GM23338 (cell line): ENCODE measurements at regions not wholly inside any gene's neighbourhood (a gene's known extent, or its start where the extent isn't known, plus 50 kb on each side); places are given as distances from the start of the nearest gene placed in this dataset.

Source experiments
- ATAC-seq: fragments of 200-7000 bp; cut with Tn5 transposase; 3 replicates; pipeline ENCODE4 v1.9.1; 2020
- DNase-seq: peaks from one replicate; pipeline ENCODE4 v3.0.0-alpha.2; 2015; ENCODE audit warnings: low spot score
- H2AFZ ChIP-seq: fragments of 200-600 bp; sonication (generic); 2 replicates; pipeline ENCODE4 v1.8.0; 2016; ENCODE audit warnings: antibody characterized with exemption, mild to moderate bottlenecking, moderate library complexity
- H3F3A ChIP-seq: fragments of 200-600 bp; sonication (generic); replicated peaks from 2 replicates; pipeline ENCODE4 v1.8.0; 2017; ENCODE audit warnings: antibody characterized with exemption, mixed run types, low read depth
- H3K27ac ChIP-seq: fragments of 200-600 bp; sonication (generic); 2 replicates; pipeline ENCODE4 v1.6.1; 2016; ENCODE audit warnings: low read depth
- H3K27me3 ChIP-seq: fragments of 200-600 bp; sonication (generic); 2 replicates; pipeline ENCODE4 v1.8.0; 2016; ENCODE audit warnings: mild to moderate bottlenecking, mixed run types, moderate library complexity; ENCODE audit not compliant: insufficient read depth
- H3K36me3 ChIP-seq: fragments of 200-600 bp; sonication (generic); 2 replicates; pipeline ENCODE4 v1.8.0; 2016; ENCODE audit warnings: mild to moderate bottlenecking; ENCODE audit not compliant: insufficient read depth
- H3K4me1 ChIP-seq: fragments of 200-600 bp; sonication (generic); 2 replicates; pipeline ENCODE4 v1.8.0; 2016; ENCODE audit warnings: mild to moderate bottlenecking, moderate library complexity; ENCODE audit not compliant: insufficient read depth
- H3K4me2 ChIP-seq: fragments of 200-600 bp; sonication (generic); 2 replicates; pipeline ENCODE4 v1.7.1; 2017; ENCODE audit warnings: mixed run types
- H3K4me3 ChIP-seq: fragments of 200-600 bp; sonication (generic); 2 replicates; pipeline ENCODE4 v1.6.1; 2016; ENCODE audit warnings: mixed run types
- H3K79me2 ChIP-seq: fragments of 200-600 bp; sonication (generic); replicated peaks from 2 replicates; pipeline ENCODE4 v1.8.0; 2017; ENCODE audit warnings: mild to moderate bottlenecking; ENCODE audit not compliant: insufficient read depth
- H3K9me2 ChIP-seq: fragments of 200-600 bp; sonication (generic); 2 replicates; pipeline ENCODE4 v1.8.0; 2017; ENCODE audit not compliant: insufficient read depth
- H4K20me1 ChIP-seq: fragments of 200-600 bp; sonication (generic); replicated peaks from 2 replicates; pipeline ENCODE4 v1.8.0; 2017; ENCODE audit warnings: mild to moderate bottlenecking; ENCODE audit not compliant: insufficient read depth
- H3K27ac Mint-ChIP-seq: 2 replicates; pipeline ENCODE4 v1.8.0; 2020; ENCODE audit warnings: inconsistent platforms, mild to moderate bottlenecking, moderate library complexity, mixed read lengths
- H3K27me3 Mint-ChIP-seq: 3 replicates; pipeline ENCODE4 v1.8.0; 2022; ENCODE audit warnings: low read depth, mild to moderate bottlenecking, moderate library complexity, mixed read lengths, inconsistent platforms; ENCODE audit not compliant: insufficient read depth, poor library complexity
- H3K36me3 Mint-ChIP-seq: 3 replicates; pipeline ENCODE4 v1.8.0; 2021; ENCODE audit warnings: low read depth, mild to moderate bottlenecking, inconsistent platforms, moderate library complexity, mixed read lengths
- H3K4me1 Mint-ChIP-seq: 3 replicates; pipeline ENCODE4 v1.8.0; 2020; ENCODE audit warnings: mild to moderate bottlenecking, inconsistent platforms, mixed read lengths
- H3K4me3 Mint-ChIP-seq: 3 replicates; pipeline ENCODE4 v1.8.0; 2021; ENCODE audit warnings: moderate library complexity, mild to moderate bottlenecking, inconsistent platforms, mixed read lengths
- H3K9me3 Mint-ChIP-seq: 3 replicates; pipeline ENCODE4 v1.8.0; 2020; ENCODE audit warnings: moderate library complexity, mild to moderate bottlenecking, inconsistent platforms, mixed read lengths
- CREB1 ChIP-seq: fragments of 250-450 bp; sonication (Bioruptor Pico); IDR thresholded peaks from 2 replicates; pipeline ENCODE4 v1.5.0; 2020; ENCODE audit warnings: low read depth, mild to moderate bottlenecking, moderate library complexity
- EZH2 ChIP-seq: fragments of 200-600 bp; sonication (generic); IDR thresholded peaks from one replicate; pipeline ENCODE4 v1.8.0; 2017; ENCODE audit warnings: antibody characterized with exemption, mild to moderate bottlenecking, low read depth; ENCODE audit not compliant: unreplicated experiment
- EZH2phosphoT487 ChIP-seq: fragments of 200-600 bp; sonication (generic); IDR thresholded peaks from one replicate; pipeline ENCODE4 v1.8.1; 2018; ENCODE audit warnings: antibody characterized with exemption; ENCODE audit not compliant: unreplicated experiment
- JUNB ChIP-seq: IDR thresholded peaks from one replicate; pipeline ENCODE4 v1.6.1; 2016; ENCODE audit warnings: antibody characterized with exemption; ENCODE audit not compliant: unreplicated experiment
- NANOG ChIP-seq: IDR thresholded peaks from 2 replicates; pipeline ENCODE4 v1.6.1; 2016; ENCODE audit warnings: antibody characterized with exemption, borderline replicate concordance
- POLR2AphosphoS5 ChIP-seq: IDR thresholded peaks from 2 replicates; pipeline ENCODE4 v1.6.1; 2016; ENCODE audit warnings: antibody characterized with exemption, low read depth
- REST ChIP-seq: IDR thresholded peaks from one replicate; pipeline ENCODE4 v1.6.1; 2018; ENCODE audit warnings: antibody characterized with exemption; ENCODE audit not compliant: unreplicated experiment
- STAT1 ChIP-seq: IDR thresholded peaks from one replicate; pipeline ENCODE4 v1.6.1; 2016; ENCODE audit warnings: antibody characterized with exemption; ENCODE audit not compliant: unreplicated experiment
- ZNF114 ChIP-seq: fragments of 250-450 bp; sonication (Bioruptor Pico); IDR thresholded peaks from 2 replicates; pipeline ENCODE4 v1.5.0; 2020; ENCODE audit warnings: mild to moderate bottlenecking, moderate library complexity
- ZNF331 ChIP-seq: fragments of 250-450 bp; sonication (Bioruptor Pico); IDR thresholded peaks from 2 replicates; pipeline ENCODE4 v1.5.0; 2020; ENCODE audit warnings: low read depth, mild to moderate bottlenecking, moderate library complexity
- ZNF462 ChIP-seq: fragments of 250-450 bp; sonication (Bioruptor Pico); IDR thresholded peaks from 2 replicates; pipeline ENCODE4 v1.5.0; 2020; ENCODE audit warnings: mild to moderate bottlenecking, moderate library complexity

- no peak for TF ChIP-seq REST
Measured at GRCh38 chr2:185531721-185532120, 206.9 kb upstream of the FSIP2 start (continued).

GRCh38 chr2:185537689-185538088 is 200.9 kb upstream of the FSIP2 start:
- H2AFZ ChIP-seq, result no peak overlapping the region
- H3K4me3 Mint-ChIP-seq, result no peak overlapping the region
- no peaks in the 10 kb centered on the region for H3K79me2 ChIP-seq
- peaks cover 26% of the 10 kb centered on the region for H3K4me1 Mint-ChIP-seq
- ATAC-seq (no peak), DNase-seq (no peak)
- H3K36me3 Mint-ChIP-seq, result no peaks in the 10 kb centered on the region
- H3K27ac ChIP-seq, result peak overlapping the region; percentile 76
- no peaks in the 10 kb centered on the region for H3F3A ChIP-seq
- H3K27me3 ChIP-seq, result no peaks in the 10 kb centered on the region
- H3K4me2 ChIP-seq, result peak overlapping the region; percentile 61
- no peak overlapping the region for H3K4me3 ChIP-seq
- no peaks in the 10 kb centered on the region for H4K20me1 ChIP-seq
- no peaks in the 10 kb centered on the region for H3K36me3 ChIP-seq
- no peak for TF ChIP-seq POLR2AphosphoS5
- no peak for TF ChIP-seq CREB1 (CRISPR knock-in tag)
- TF ChIP-seq STAT1, result no peak
- TF ChIP-seq EZH2, result no peak
- no peak for TF ChIP-seq EZH2phosphoT487
- TF ChIP-seq NANOG, result no peak
- no peak for TF ChIP-seq JUNB
- TF ChIP-seq ZNF114 (CRISPR knock-in tag), result no peak
- TF ChIP-seq ZNF331 (CRISPR knock-in tag), result no peak
- no peak for TF ChIP-seq ZNF462 (CRISPR knock-in tag)
- peak overlapping the region; percentile 62 for H3K27ac Mint-ChIP-seq
- H3K9me2 ChIP-seq, result no peaks in the 10 kb centered on the region
- H3K27me3 Mint-ChIP-seq, result no peaks in the 10 kb centered on the region
- H3K4me1 ChIP-seq, result peaks cover 49% of the 10 kb centered on the region
- no peaks in the 10 kb centered on the region for H3K9me3 Mint-ChIP-seq
